ENCODE measurements at regions not wholly inside any gene's neighbourhood (a gene's known extent, or its start where the extent isn't known, plus 50 kb on each side); places are given as distances from the start of the nearest gene placed in this dataset.

DNA sequence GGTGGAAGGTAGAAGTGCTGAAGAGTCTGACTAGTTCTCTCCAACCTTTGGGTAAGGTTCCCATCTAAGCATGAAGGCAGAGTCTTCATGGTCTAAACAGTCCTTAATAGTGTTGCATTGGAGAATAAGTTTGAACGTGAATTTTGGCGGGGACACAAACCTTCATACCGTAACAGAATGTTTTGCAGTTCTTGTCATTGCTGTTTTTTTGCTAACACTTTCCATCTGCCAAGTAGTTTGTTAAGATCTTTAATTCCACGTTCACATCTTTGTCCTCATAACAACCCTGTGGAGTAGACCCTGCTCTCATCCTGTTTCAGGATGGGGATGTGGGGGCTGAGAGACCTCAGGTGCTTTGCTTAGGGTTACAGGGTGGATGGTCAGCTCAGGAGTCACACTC is 936.9 kb upstream of the EEF2KMT start:
- TF ChIP-seq ZBTB10 (tag by site-specific recombination; IDR thresholded peaks at IDR 0.05) (no peak), ZBTB8A (tag by site-specific recombination; IDR thresholded peaks at IDR 0.05) (no peak), CTCF (tag by site-specific recombination; IDR thresholded peaks at IDR 0.05) (no peak), ZNF138 (tag by site-specific recombination; IDR thresholded peaks at IDR 0.05; ENCODE audit: borderline replicate concordance) (no peak), ZNF23 (tag by site-specific recombination; IDR thresholded peaks at IDR 0.05; ENCODE audit: borderline replicate concordance) (no peak), ZNF121 (tag by site-specific recombination; IDR thresholded peaks at IDR 0.05) (no peak), ZSCAN30 (tag by site-specific recombination; IDR thresholded peaks at IDR 0.05) (no peak)
- TF ChIP-seq, protein P1, sequence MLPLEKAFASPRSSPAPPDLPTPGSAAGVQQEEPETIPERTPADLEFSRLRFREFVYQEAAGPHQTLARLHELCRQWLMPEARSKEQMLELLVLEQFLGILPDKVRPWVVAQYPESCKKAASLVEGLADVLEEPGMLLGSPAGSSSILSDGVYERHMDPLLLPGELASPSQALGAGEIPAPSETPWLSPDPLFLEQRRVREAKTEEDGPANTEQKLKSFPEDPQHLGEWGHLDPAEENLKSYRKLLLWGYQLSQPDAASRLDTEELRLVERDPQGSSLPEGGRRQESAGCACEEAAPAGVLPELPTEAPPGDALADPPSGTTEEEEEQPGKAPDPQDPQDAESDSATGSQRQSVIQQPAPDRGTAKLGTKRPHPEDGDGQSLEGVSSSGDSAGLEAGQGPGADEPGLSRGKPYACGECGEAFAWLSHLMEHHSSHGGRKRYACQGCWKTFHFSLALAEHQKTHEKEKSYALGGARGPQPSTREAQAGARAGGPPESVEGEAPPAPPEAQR (tag by site-specific recombination; IDR thresholded peaks at IDR 0.05) = no peak

All from HEK293 (cell line).